ENCODE measurements at regions not wholly inside any gene's neighbourhood (a gene's known extent, or its start where the extent isn't known, plus 50 kb on each side); places are given as distances from the start of the nearest gene placed in this dataset.

- no peaks in the 10 kb centered on the region for H3K36me3 Mint-ChIP-seq (ENCODE audit: unreplicated experiment)
- TF ChIP-seq, protein P1, sequence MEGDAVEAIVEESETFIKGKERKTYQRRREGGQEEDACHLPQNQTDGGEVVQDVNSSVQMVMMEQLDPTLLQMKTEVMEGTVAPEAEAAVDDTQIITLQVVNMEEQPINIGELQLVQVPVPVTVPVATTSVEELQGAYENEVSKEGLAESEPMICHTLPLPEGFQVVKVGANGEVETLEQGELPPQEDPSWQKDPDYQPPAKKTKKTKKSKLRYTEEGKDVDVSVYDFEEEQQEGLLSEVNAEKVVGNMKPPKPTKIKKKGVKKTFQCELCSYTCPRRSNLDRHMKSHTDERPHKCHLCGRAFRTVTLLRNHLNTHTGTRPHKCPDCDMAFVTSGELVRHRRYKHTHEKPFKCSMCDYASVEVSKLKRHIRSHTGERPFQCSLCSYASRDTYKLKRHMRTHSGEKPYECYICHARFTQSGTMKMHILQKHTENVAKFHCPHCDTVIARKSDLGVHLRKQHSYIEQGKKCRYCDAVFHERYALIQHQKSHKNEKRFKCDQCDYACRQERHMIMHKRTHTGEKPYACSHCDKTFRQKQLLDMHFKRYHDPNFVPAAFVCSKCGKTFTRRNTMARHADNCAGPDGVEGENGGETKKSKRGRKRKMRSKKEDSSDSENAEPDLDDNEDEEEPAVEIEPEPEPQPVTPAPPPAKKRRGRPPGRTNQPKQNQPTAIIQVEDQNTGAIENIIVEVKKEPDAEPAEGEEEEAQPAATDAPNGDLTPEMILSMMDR (IDR thresholded peaks at IDR 0.05) = no peak
- no peak overlapping the region for H3K27ac Mint-ChIP-seq (ENCODE audit: unreplicated experiment)
- DNase-seq (ENCODE audit: extremely low spot score, unreplicated experiment) = no peak
- no peaks in the 10 kb centered on the region for H3K27me3 Mint-ChIP-seq (ENCODE audit: unreplicated experiment)
- no peaks in the 10 kb centered on the region for H3K4me1 Mint-ChIP-seq (ENCODE audit: unreplicated experiment)
- H3K9me3 Mint-ChIP-seq (ENCODE audit: unreplicated experiment) = no peaks in the 10 kb centered on the region
- H3K4me3 Mint-ChIP-seq (ENCODE audit: unreplicated experiment) = no peak overlapping the region
Observed at GRCh38 chr2:41160439-41160838, 708.5 kb upstream of the SLC8A1 start.

DNA sequence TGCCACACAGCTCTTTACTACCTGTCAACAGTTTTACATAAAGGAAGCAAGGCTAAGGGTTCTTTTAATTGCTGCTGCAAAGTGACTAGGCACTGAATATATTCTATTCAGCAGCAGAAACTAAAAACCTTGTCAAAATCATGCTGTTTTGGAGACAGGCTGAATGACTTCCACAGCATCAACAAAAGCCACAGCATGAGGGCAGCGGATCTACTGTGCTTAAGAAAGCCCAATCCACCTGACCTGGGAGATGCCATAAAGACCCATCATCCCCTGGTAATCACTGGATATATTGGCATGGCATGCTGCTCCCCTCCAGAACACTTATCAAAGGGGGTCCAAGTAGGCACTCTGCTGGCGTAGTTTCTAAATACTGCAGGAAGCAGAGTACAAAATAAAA lies 715.1 kb upstream of the SLC8A1 start:
- no peak overlapping the region for H3K4me3 Mint-ChIP-seq (ENCODE audit: unreplicated experiment)
- H3K4me1 Mint-ChIP-seq (ENCODE audit: unreplicated experiment) = no peaks in the 10 kb centered on the region
- DNase-seq (ENCODE audit: extremely low spot score, unreplicated experiment) = no peak
- H3K36me3 Mint-ChIP-seq (ENCODE audit: unreplicated experiment) = no peaks in the 10 kb centered on the region
- H3K9me3 Mint-ChIP-seq (ENCODE audit: unreplicated experiment) = no peaks in the 10 kb centered on the region
- no peak overlapping the region for H3K27ac Mint-ChIP-seq (ENCODE audit: unreplicated experiment)
- TF ChIP-seq, protein P1 (IDR thresholded peaks at IDR 0.05) = no peak
- no peaks in the 10 kb centered on the region for H3K27me3 Mint-ChIP-seq (ENCODE audit: unreplicated experiment)

- H3K27me3 Mint-ChIP-seq (ENCODE audit: unreplicated experiment) = no peaks in the 10 kb centered on the region
- no peak for DNase-seq (ENCODE audit: extremely low spot score, unreplicated experiment)
- no peaks in the 10 kb centered on the region for H3K4me1 Mint-ChIP-seq (ENCODE audit: unreplicated experiment)
- H3K36me3 Mint-ChIP-seq (ENCODE audit: unreplicated experiment) = no peaks in the 10 kb centered on the region
- H3K4me3 Mint-ChIP-seq (ENCODE audit: unreplicated experiment) = no peak overlapping the region
- H3K27ac Mint-ChIP-seq (ENCODE audit: unreplicated experiment) = no peak overlapping the region
- H3K9me3 Mint-ChIP-seq (ENCODE audit: unreplicated experiment) = no peaks in the 10 kb centered on the region
- TF ChIP-seq, protein P1 (IDR thresholded peaks at IDR 0.05) = no peak
Observed at GRCh38 chr2:41169744-41170143, 717.9 kb upstream of the SLC8A1 start.

- TF ChIP-seq, protein P1 (IDR thresholded peaks at IDR 0.05) = no peak
- Mint-ChIP-seq H3K9me3 (ENCODE audit: unreplicated experiment) (no peaks in the 10 kb centered on the region), H3K4me3 (ENCODE audit: unreplicated experiment) (no peak overlapping the region), H3K27ac (ENCODE audit: unreplicated experiment) (no peak overlapping the region), H3K36me3 (ENCODE audit: unreplicated experiment) (no peaks in the 10 kb centered on the region), H3K4me1 (ENCODE audit: unreplicated experiment) (no peaks in the 10 kb centered on the region), H3K27me3 (ENCODE audit: unreplicated experiment) (no peaks in the 10 kb centered on the region)
- no peak for DNase-seq (ENCODE audit: extremely low spot score, unreplicated experiment)
Observed at GRCh38 chr2:41170589-41170988, 718.7 kb upstream of the SLC8A1 start.

- Mint-ChIP-seq H3K36me3 (ENCODE audit: unreplicated experiment) (no peaks in the 10 kb centered on the region), H3K27me3 (ENCODE audit: unreplicated experiment) (no peaks in the 10 kb centered on the region), H3K27ac (ENCODE audit: unreplicated experiment) (no peak overlapping the region)
Observed at GRCh38 chr2:41180387-41180786, 728.5 kb upstream of the SLC8A1 start.

More at GRCh38 chr2:41180387-41180786, 728.5 kb upstream of the SLC8A1 start:
- no peaks in the 10 kb centered on the region for H3K4me1 Mint-ChIP-seq (ENCODE audit: unreplicated experiment)
- no peaks in the 10 kb centered on the region for H3K9me3 Mint-ChIP-seq (ENCODE audit: unreplicated experiment)
- no peak overlapping the region for H3K4me3 Mint-ChIP-seq (ENCODE audit: unreplicated experiment)
- DNase-seq (ENCODE audit: extremely low spot score, unreplicated experiment) = no peak
- TF ChIP-seq, protein P1 (IDR thresholded peaks at IDR 0.05) = no peak
